ENCODE measurements at regions not wholly inside any gene's neighbourhood (a gene's known extent, or its start where the extent isn't known, plus 50 kb on each side); places are given as distances from the start of the nearest gene placed in this dataset.
"Not testable (repeated sequence)": the region's sequence is repeated elsewhere in the genome, so short reads cannot be mapped to it uniquely, and the experiment has no call there.

- DNase-seq: no peak
Observed at GRCh38 chr5:155514105-155514563, 500.6 kb downstream of the KIF4B start.

- no peak for DNase-seq
Observed at GRCh38 chr5:155522540-155522939, 509.0 kb downstream of the KIF4B start.

- DNase-seq: no peak
Observed at GRCh38 chr5:155529362-155529761, 515.8 kb downstream of the KIF4B start.

GRCh38 chr5:155530046-155530445 lies 516.5 kb downstream of the KIF4B start:
- DNase-seq: no peak

GRCh38 chr5:155532621-155533311 lies 519.2 kb downstream of the KIF4B start:
- no peak for DNase-seq

GRCh38 chr5:155540000-155540595 lies 526.5 kb downstream of the KIF4B start:
- DNase-seq: no peak

GRCh38 chr5:155546075-155546474 lies 532.5 kb downstream of the KIF4B start:
- no peak for DNase-seq

- no peak for DNase-seq
Observed at GRCh38 chr5:155554500-155554899, 540.9 kb downstream of the KIF4B start.

GRCh38 chr5:155556222-155556621 lies 542.7 kb downstream of the KIF4B start:
- no peak for DNase-seq

- no peak for DNase-seq
Observed at GRCh38 chr5:155556700-155557099, 543.1 kb downstream of the KIF4B start.

GRCh38 chr5:155562158-155562557 lies 548.6 kb downstream of the KIF4B start:
- DNase-seq: no peak

- DNase-seq: no peak
Observed at GRCh38 chr5:155564541-155564940, 551.0 kb downstream of the KIF4B start.

GRCh38 chr5:155575861-155576260 lies 562.3 kb downstream of the KIF4B start:
- DNase-seq: no peak

GRCh38 chr5:155586808-155587207 lies 573.3 kb downstream of the KIF4B start:
- DNase-seq: not testable (repeated sequence)

GRCh38 chr5:155587458-155587857 lies 573.9 kb downstream of the KIF4B start:
- DNase-seq: no peak

GRCh38 chr5:155591273-155591672 lies 577.7 kb downstream of the KIF4B start:
- DNase-seq: no peak

GRCh38 chr5:155594270-155594669 lies 580.7 kb downstream of the KIF4B start:
- DNase-seq: no peak

GRCh38 chr5:155595791-155596190 lies 582.2 kb downstream of the KIF4B start:
- no peak for DNase-seq

GRCh38 chr5:155598552-155598951 lies 585.0 kb downstream of the KIF4B start:
- no peak for DNase-seq

- no peak for DNase-seq
Observed at GRCh38 chr5:155605920-155606319, 592.4 kb downstream of the KIF4B start.

GRCh38 chr5:155616779-155617392 lies 603.3 kb downstream of the KIF4B start:
- peak; percentile 21 for DNase-seq

- DNase-seq: no peak
Observed at GRCh38 chr5:155619688-155620087, 606.1 kb downstream of the KIF4B start.

- no peak for DNase-seq
Observed at GRCh38 chr5:155620821-155621410, 607.4 kb downstream of the KIF4B start.

All from effector CD4-positive, alpha-beta T cell (primary cell).